HG03558 (cell line): ENCODE measurements at regions not wholly inside any gene's neighbourhood (a gene's known extent, or its start where the extent isn't known, plus 50 kb on each side); places are given as distances from the start of the nearest gene placed in this dataset.

Source experiments
- ATAC-seq: cut with Tn5 transposase; IDR thresholded peaks from one replicate; pipeline ENCODE4 v1.9.1; 2021; ENCODE audit warnings: moderate number of reproducible peaks; ENCODE audit not compliant: unreplicated experiment; ENCODE audit errors: extremely low read depth

DNA sequence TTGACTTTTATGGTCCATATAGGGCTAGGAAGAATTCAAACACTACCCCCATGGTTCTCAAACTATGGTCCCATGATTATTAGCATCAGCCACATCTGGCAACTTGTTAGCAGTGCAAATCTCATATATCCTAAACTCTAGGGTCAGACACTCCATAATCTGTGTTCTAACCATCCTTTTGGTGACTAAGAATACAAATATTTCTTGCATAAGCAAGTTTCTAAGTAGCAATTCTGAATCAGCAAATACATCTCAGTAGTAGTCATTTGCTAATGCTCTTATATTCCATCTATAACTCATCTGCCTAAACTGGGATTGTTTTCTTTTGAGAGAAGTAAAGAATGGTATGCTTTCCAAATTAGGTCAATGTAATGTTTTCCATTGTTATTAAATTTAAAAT, 447.3 kb downstream of the TMX3 start:
- ATAC-seq: no peak

DNA sequence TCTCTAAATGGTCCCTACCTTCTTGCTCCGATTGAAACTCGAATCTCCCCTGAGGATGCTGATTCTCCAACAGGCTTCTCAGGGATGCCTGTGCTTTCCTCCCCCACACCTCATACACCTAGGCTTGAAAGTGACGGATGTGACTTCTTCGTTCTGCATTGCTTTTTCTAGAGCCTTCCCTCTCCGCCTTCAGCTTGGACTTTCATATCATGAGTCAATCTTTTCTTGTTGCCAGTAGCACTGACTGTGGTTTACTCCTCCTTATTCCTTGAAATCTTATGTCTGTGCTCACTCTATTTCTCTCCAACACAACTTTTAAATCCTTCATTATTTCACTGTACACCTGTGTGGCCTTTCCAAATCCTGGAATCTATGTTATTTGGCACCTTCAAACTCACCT, 451.4 kb downstream of the TMX3 start:
- no peak for ATAC-seq

DNA sequence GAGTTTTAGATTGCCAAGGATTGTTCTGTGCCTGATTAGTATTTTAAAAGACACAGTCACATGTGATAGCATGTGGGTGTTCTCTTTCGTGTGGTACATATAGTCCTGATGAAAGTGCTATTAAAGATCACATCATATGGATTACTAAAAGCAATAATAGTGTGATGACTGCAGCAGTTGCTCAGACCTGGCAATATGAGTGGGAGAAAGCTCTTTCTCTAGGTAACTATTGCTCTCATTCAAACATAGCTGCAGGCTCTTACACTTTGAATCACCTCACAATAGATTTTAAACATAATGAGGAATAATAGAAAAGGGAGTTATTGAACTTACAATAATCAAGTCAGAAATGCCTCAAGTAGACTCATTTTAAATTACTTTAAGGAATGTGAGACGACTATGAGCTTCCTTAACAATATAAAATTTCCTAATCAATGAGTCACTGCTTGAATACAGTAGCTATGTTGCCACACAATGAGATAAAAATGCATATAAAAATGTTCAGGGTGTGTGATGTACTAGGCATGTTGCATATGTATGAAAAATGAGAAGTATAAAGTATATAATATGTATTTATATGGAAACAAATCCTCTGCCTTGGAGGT, 452.1 kb downstream of the TMX3 start:
- ATAC-seq: no peak

- no peak for ATAC-seq
Measured at GRCh38 chr18:68256418-68257067, 458.4 kb downstream of the TMX3 start.

DNA sequence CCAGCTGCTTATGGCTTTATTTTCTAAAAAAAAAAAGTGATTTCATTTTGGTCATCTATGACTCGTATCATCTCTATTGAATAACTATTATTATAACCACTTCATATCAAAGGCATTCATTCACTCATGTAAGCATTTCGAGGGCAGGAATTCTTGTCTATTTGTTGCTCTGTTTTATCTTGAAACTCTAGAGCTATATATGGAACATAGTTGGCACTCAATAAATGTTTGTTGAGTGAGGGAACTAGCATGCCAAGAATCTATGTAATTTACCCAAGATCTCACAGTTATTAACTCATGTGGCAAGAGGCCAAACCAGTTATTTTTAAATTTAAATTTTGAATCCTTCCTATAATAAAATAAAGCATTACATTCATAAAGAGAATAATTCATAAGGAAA, 470.1 kb downstream of the TMX3 start:
- no peak for ATAC-seq

DNA sequence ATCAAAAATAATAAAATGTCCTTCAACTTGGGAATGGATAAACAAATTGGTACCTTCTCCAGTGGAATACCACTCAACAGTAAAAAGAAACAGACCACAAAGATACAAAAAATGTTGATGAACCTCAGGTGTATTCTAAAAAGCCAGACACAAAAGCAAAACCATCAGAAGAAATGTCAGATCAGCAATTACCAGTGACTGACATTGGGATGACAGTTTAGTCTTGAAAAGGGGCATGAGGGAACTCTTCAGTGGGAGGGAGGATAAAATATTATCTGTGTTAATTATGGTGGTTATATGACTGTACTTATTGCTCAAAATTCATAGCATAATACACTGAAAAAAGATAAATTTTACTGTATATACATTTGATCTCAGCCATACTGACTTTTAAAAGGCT, 473.0 kb downstream of the TMX3 start:
- no peak for ATAC-seq

GRCh38 chr18:68234676-68235075, 480.2 kb downstream of the TMX3 start:
- no peak for ATAC-seq

GRCh38 chr18:68234131-68234530, 480.8 kb downstream of the TMX3 start:
- ATAC-seq: no peak

- no peak for ATAC-seq
Measured at GRCh38 chr18:68233018-68233417, 481.9 kb downstream of the TMX3 start.

DNA sequence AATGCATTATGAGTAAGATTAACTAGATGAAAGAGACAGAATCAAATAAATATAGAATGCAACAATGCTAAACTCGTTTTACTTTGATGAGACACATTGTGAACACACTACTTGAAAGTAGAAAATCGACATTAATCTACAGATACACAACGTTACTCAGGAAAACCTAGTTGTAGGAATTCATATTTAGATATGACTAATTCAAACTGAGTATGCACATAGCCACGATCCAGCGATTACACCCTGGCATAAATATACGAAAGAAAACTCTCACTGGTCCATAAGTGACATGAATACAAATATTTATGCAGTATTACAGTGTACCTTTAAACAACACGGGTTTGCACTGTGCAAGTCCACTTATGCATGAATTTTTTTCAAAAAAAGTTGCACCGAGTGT, 485.6 kb downstream of the TMX3 start:
- no peak for ATAC-seq

- no peak for ATAC-seq
Measured at GRCh38 chr18:68221111-68221724, 493.7 kb downstream of the TMX3 start.

DNA sequence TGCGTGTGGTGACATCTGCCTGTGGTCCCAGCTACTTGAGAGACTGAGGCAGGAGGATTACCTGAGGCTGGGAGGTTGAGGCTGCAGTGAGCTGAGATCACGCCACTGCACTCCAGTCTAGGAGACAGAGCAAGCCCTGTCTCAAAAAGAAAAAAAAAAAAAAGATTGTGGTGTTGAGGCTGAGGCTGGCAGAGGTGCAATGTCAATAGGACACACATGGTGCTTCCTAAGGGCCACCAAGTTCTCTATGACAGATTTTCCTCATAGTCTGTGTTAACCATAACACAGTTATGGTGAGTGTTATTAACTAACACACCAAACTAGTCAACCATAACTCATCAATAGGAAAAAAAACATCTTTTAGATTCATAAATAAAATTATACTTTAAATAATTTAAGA, 494.4 kb downstream of the TMX3 start:
- no peak for ATAC-seq

- ATAC-seq: no peak
Measured at GRCh38 chr18:68219872-68220271, 495.0 kb downstream of the TMX3 start.

DNA sequence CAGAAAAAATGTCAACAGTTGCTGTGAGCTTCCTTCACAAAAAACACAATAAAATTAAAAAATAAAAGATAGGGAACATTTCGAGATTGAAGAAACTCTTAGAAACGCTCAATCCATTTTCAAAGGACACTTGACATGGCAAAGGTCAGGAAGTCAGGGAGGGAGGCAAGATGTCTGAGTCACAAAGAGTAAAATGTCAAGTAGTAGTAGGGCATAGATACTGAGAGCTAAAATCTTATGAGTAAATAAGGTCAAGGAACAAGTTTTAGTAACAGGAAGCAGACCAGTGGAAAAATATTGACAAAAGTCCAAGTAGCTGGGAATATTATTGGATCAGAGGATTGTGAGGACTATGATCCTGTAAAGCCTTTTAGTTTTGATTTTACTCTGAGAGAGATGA, 495.6 kb downstream of the TMX3 start:
- ATAC-seq: no peak

GRCh38 chr18:68215931-68216330, 499.0 kb downstream of the TMX3 start:
- no peak for ATAC-seq

GRCh38 chr18:68186039-68186438, 528.9 kb downstream of the TMX3 start:
- ATAC-seq: no peak

DNA sequence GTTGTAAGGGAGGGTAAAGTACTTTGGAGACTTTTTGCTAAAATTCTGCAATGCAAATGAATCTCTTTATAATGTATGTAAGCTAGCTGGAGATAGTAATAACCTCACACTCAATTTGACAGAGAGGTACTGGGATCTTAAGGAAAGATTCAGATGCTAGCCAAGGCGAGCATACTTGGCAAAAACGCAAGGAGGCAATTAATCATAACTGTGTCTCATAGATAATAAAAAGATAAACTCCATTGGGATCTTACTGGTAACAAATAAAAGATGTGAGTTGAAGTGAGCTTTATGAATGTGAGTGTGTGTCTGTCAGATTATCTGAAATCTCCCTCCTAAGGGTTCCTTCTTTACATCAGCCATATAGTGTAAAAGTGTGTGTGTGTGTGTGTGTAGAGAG, 533.0 kb downstream of the TMX3 start:
- no peak for ATAC-seq

GRCh38 chr18:68179811-68180210, 535.1 kb downstream of the TMX3 start:
- ATAC-seq: no peak

- ATAC-seq: no peak
Measured at GRCh38 chr18:68178921-68179320, 536.0 kb downstream of the TMX3 start.

- no peak for ATAC-seq
Measured at GRCh38 chr18:68177807-68178702, 536.9 kb downstream of the TMX3 start.

DNA sequence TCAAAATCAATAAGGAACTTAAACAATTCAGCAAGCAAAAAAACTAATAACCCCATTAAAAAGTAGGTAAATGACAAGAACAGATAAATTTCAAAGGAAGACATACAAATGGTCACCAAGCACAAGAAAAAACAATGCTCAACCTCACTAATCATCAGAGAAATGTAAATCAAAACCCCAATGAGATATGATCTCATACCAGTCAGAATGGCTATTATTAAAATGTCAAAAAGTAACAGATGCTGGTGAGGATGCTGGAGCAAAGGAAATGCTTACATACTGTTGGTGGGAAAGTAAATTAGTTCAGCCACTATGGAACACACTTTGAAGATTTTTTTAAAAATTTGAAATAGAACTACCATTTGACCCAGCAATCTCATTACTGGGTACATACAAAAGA, 538.0 kb downstream of the TMX3 start:
- ATAC-seq: no peak
